SK-N-SH treated with all-trans-retinoic acid at 6 μM for 48 hours (cell line): ENCODE measurements at regions not wholly inside any gene's neighbourhood (a gene's known extent, or its start where the extent isn't known, plus 50 kb on each side); places are given as distances from the start of the nearest gene placed in this dataset.

Experiments used
- ATAC-seq: fragments of 200-7000 bp; cut with Tn5 transposase; 3 replicates; pipeline ENCODE4 v1.9.1; 2020; ENCODE audit warnings: mild to moderate bottlenecking, moderate library complexity
- ARNTL ChIP-seq: fragments of 450-650 bp; formaldehyde crosslinking; IDR thresholded peaks from 2 replicates; pipeline ENCODE4 v1.5.0; 2020; ENCODE audit warnings: low read depth, mild to moderate bottlenecking, moderate library complexity, borderline replicate concordance
- BACH2 ChIP-seq: fragments of 250-450 bp; sonication (Bioruptor Pico); IDR thresholded peaks from 2 replicates; pipeline ENCODE4 v1.9.0; 2021; ENCODE audit warnings: mild to moderate bottlenecking, borderline replicate concordance
- CSDC2 ChIP-seq: fragments of 250-450 bp; sonication (Bioruptor Pico); IDR thresholded peaks from 2 replicates; pipeline ENCODE4 v1.5.0; 2020; ENCODE audit warnings: mild to moderate bottlenecking, moderate library complexity
- GLIS3 ChIP-seq: fragments of 250-450 bp; sonication (Bioruptor Pico); IDR thresholded peaks from 2 replicates; pipeline ENCODE4 v1.5.0; 2020; ENCODE audit warnings: mild to moderate bottlenecking, moderate library complexity
- OSR1 ChIP-seq: fragments of 250-450 bp; sonication (Bioruptor Pico); IDR thresholded peaks from 2 replicates; pipeline ENCODE4 v1.8.0; 2022; ENCODE audit warnings: moderate library complexity, mild to moderate bottlenecking, inconsistent platforms
- PPARA ChIP-seq: fragments of 250-450 bp; sonication (Bioruptor Pico); IDR thresholded peaks from 2 replicates; pipeline ENCODE4 v1.5.0; 2020; ENCODE audit warnings: mild to moderate bottlenecking, borderline replicate concordance
- RARB ChIP-seq: fragments of 250-450 bp; sonication (Bioruptor Pico); IDR thresholded peaks from 2 replicates; pipeline ENCODE4 v1.8.0; 2021; ENCODE audit warnings: mild to moderate bottlenecking, moderate library complexity
- SNAI2 ChIP-seq: fragments of 250-450 bp; sonication (Bioruptor Pico); IDR thresholded peaks from 2 replicates; pipeline ENCODE4 v1.5.0; 2020; ENCODE audit warnings: mild to moderate bottlenecking, moderate library complexity
- TOX ChIP-seq: fragments of 250-450 bp; sonication (Bioruptor Pico); IDR thresholded peaks from 2 replicates; pipeline ENCODE4 v1.8.0; 2021; ENCODE audit warnings: mild to moderate bottlenecking, moderate library complexity, borderline replicate concordance
- ZFP3 ChIP-seq: fragments of 250-450 bp; sonication (Bioruptor Pico); IDR thresholded peaks from 2 replicates; pipeline ENCODE4 v1.5.0; 2020; ENCODE audit warnings: mild to moderate bottlenecking, moderate library complexity
- ZFP30 ChIP-seq: fragments of 450-650 bp; formaldehyde crosslinking; IDR thresholded peaks from 2 replicates; pipeline ENCODE4 v1.5.0; 2022; ENCODE audit warnings: mild to moderate bottlenecking, moderate library complexity
- ZNF565 ChIP-seq: fragments of 450-650 bp; formaldehyde crosslinking; conservative IDR thresholded peaks from 2 replicates; pipeline ENCODE4 v1.5.0; 2020; ENCODE audit warnings: low read depth, mild to moderate bottlenecking, moderate library complexity
- ZNF70 ChIP-seq: fragments of 450-650 bp; formaldehyde crosslinking; IDR thresholded peaks from 2 replicates; pipeline ENCODE4 v1.5.0; 2020; ENCODE audit warnings: mild to moderate bottlenecking, moderate library complexity
- ZNF8 ChIP-seq: fragments of 450-650 bp; formaldehyde crosslinking; IDR thresholded peaks from 2 replicates; pipeline ENCODE4 v1.5.0; 2020; ENCODE audit warnings: mild to moderate bottlenecking, moderate library complexity
- TF ChIP-seq, protein P1 (sequence below): fragments of 250-450 bp; sonication (Bioruptor Pico); IDR thresholded peaks from 2 replicates; pipeline ENCODE4 v1.8.0; 2020; ENCODE audit warnings: mild to moderate bottlenecking, moderate library complexity, borderline replicate concordance
- TF ChIP-seq, protein P2 (sequence below): fragments of 250-450 bp; sonication (Bioruptor Pico); IDR thresholded peaks from 2 replicates; pipeline ENCODE4 v1.5.1; 2021; ENCODE audit warnings: mild to moderate bottlenecking, moderate library complexity
- TF ChIP-seq, protein P3 (sequence below): fragments of 250-450 bp; sonication (Bioruptor Pico); IDR thresholded peaks from 2 replicates; pipeline ENCODE4 v1.5.1; 2020; ENCODE audit warnings: low read depth, mild to moderate bottlenecking, moderate library complexity

DNA sequence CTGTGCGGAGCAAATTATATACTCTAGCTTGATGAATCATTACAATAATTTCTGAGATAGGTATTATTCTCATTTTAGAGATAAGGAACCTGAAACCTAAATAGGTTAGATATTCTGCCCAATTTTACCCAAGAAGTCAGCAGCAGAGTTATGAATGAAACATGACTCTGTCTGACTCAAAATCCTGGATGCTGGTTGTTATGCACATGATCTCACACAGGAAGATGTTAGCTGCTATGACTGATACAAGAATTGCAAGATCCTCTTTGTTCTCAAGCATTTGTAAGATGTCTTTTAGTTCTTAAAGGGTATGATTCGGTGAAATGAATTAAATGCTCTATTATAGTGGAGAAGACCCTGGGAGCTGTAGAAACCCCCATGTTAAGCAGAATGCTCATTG lies 447.8 kb downstream of the KIF2B start:
- no peak for ATAC-seq
- TF ChIP-seq, protein P1, sequence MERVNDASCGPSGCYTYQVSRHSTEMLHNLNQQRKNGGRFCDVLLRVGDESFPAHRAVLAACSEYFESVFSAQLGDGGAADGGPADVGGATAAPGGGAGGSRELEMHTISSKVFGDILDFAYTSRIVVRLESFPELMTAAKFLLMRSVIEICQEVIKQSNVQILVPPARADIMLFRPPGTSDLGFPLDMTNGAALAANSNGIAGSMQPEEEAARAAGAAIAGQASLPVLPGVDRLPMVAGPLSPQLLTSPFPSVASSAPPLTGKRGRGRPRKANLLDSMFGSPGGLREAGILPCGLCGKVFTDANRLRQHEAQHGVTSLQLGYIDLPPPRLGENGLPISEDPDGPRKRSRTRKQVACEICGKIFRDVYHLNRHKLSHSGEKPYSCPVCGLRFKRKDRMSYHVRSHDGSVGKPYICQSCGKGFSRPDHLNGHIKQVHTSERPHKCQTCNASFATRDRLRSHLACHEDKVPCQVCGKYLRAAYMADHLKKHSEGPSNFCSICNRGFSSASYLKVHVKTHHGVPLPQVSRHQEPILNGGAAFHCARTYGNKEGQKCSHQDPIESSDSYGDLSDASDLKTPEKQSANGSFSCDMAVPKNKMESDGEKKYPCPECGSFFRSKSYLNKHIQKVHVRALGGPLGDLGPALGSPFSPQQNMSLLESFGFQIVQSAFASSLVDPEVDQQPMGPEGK (CRISPR knock-in tag): no peak
- TF ChIP-seq OSR1 (CRISPR knock-in tag): no peak
- no peak for TF ChIP-seq ZFP3 (CRISPR knock-in tag)
- no peak for TF ChIP-seq CSDC2 (CRISPR knock-in tag)
- no peak for TF ChIP-seq ZNF70 (CRISPR knock-in tag)
- TF ChIP-seq ZNF8 (CRISPR knock-in tag): no peak
- no peak for TF ChIP-seq PPARA
- no peak for TF ChIP-seq GLIS3 (CRISPR knock-in tag)
- TF ChIP-seq ZFP30 (CRISPR knock-in tag): no peak
- TF ChIP-seq, protein P2, sequence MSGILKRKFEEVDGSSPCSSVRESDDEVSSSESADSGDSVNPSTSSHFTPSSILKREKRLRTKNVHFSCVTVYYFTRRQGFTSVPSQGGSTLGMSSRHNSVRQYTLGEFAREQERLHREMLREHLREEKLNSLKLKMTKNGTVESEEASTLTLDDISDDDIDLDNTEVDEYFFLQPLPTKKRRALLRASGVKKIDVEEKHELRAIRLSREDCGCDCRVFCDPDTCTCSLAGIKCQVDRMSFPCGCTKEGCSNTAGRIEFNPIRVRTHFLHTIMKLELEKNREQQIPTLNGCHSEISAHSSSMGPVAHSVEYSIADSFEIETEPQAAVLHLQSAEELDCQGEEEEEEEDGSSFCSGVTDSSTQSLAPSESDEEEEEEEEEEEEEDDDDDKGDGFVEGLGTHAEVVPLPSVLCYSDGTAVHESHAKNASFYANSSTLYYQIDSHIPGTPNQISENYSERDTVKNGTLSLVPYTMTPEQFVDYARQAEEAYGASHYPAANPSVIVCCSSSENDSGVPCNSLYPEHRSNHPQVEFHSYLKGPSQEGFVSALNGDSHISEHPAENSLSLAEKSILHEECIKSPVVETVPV (CRISPR knock-in tag): no peak
- TF ChIP-seq BACH2 (CRISPR knock-in tag): no peak
- TF ChIP-seq TOX (CRISPR knock-in tag): no peak
- TF ChIP-seq ZNF565 (CRISPR knock-in tag): no peak

DNA sequence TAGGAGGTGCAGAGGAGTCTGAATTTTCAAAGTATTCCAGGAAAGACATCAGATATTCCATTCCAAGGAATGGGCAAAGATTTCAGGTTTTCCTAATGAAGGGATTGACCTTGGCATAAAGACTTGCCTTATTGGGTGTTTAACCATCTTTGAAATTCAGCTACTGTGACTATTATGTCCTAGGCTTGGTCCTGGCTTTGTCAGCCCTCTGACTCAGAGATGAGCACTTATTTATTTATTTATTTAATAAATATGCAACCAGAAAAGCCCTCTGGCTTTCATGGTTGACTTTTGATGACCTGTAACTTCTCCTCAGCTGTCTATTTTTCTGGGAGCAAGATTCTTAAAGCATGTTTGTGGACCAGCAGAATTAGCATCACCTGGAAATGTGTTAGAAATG lies 455.1 kb downstream of the KIF2B start:
- TF ChIP-seq SNAI2 (CRISPR knock-in tag) (no peak), BACH2 (CRISPR knock-in tag) (no peak), GLIS3 (CRISPR knock-in tag) (no peak)
- TF ChIP-seq, protein P1 (CRISPR knock-in tag): no peak
- no peak for ATAC-seq

DNA sequence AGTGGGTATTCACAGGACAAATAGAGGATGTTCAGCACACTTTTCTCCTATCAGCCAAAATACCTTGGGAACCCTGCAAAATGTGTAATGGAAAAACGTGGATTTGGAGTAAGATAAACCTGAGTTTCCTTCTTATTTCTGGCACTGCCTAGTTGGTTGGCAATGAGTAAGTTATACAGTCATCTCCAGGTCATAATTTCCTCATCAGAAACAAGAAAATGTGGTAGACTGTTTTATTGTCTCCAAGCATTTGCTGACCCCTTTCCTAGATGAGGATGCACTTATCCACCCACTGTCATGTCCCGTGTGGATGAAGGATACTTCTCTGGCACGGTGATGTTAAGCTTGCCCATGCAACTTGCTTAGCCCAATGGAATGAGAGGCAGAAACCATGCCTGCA lies 458.0 kb downstream of the KIF2B start:
- no peak for ATAC-seq
- TF ChIP-seq, protein P2 (CRISPR knock-in tag): no peak
- TF ChIP-seq ZFP30 (CRISPR knock-in tag) (no peak), RARB (CRISPR knock-in tag) (no peak), ZNF8 (CRISPR knock-in tag) (no peak), BACH2 (CRISPR knock-in tag) (no peak), ARNTL (no peak), ZFP3 (CRISPR knock-in tag) (no peak), GLIS3 (CRISPR knock-in tag) (no peak), OSR1 (CRISPR knock-in tag) (no peak), ZNF565 (CRISPR knock-in tag) (no peak)
- TF ChIP-seq, protein P1 (CRISPR knock-in tag): no peak

DNA sequence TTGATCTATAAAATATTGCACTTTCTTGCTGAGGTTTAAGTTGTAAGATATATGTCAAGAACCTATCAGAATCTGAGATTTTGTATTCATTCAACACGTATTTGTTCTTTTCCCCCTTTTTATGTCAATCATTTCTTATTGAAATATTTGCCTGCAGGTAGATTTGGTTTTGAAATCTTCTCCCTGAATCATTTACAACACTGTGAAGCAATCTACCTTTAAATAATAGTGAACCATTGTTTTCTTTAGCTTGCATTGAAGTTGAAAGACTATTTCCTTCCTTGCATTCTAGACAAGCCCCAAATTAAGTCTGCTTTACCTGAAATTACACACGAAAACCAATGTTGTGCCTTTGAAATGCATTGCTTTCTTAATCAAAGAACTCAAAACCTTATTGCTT lies 460.2 kb downstream of the KIF2B start:
- no peak for ATAC-seq
- TF ChIP-seq BACH2 (CRISPR knock-in tag) (no peak), ZFP3 (CRISPR knock-in tag) (no peak), ZNF565 (CRISPR knock-in tag) (no peak), ZNF70 (CRISPR knock-in tag) (no peak)
- TF ChIP-seq, protein P2 (CRISPR knock-in tag): no peak
- TF ChIP-seq, protein P1 (CRISPR knock-in tag): no peak
- TF ChIP-seq, protein P3, sequence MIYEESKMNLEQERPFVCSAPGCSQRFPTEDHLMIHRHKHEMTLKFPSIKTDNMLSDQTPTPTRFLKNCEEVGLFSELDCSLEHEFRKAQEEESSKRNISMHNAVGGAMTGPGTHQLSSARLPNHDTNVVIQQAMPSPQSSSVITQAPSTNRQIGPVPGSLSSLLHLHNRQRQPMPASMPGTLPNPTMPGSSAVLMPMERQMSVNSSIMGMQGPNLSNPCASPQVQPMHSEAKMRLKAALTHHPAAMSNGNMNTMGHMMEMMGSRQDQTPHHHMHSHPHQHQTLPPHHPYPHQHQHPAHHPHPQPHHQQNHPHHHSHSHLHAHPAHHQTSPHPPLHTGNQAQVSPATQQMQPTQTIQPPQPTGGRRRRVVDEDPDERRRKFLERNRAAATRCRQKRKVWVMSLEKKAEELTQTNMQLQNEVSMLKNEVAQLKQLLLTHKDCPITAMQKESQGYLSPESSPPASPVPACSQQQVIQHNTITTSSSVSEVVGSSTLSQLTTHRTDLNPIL (CRISPR knock-in tag): no peak
